NCI-H2107 treated with DMSO at 0.1 percent for 48 hours (cell line): ENCODE measurements at regions not wholly inside any gene's neighbourhood (a gene's known extent, or its start where the extent isn't known, plus 50 kb on each side); places are given as distances from the start of the nearest gene placed in this dataset.
"Not testable (repeated sequence)": the region's sequence is repeated elsewhere in the genome, so short reads cannot be mapped to it uniquely, and the experiment has no call there.

Experiments
- DNase-seq: peaks from one replicate; lab custom pipeline; 2025; ENCODE audit not compliant: unreplicated experiment; lab: John Stamatoyannopoulos, UW

DNA sequence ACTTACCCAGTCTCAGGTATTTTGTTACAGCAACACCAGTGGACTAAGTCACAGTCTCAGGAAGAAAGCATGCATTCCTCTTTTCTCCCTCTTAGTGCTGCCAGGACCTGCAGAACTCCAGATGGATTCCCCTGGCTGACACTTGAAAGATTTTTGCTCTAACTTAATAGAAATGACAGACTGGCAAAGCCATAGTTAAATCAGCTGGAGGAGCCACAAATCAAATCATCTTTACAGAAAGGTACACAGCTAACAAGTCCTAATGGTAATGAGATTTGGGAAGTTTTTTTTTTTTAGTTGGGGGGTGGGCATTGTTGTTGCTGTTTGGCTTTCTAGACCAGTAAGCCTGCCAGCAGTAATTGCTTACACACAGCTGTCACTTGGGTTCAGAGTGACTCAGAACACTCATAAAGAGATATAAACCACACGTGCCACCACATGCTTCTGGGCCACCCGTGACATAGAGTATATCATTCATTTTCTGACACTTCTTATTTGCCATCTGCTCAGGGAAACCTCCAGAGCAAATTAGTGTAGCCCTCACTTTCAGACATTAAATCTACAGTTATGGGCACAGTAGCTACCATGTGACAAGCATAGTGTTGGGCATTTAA lies 72.4 kb downstream of the FH start:
- no peak for DNase-seq

GRCh38 chr1:241444836-241445235 lies 74.7 kb downstream of the FH start:
- DNase-seq, result no peak

DNA sequence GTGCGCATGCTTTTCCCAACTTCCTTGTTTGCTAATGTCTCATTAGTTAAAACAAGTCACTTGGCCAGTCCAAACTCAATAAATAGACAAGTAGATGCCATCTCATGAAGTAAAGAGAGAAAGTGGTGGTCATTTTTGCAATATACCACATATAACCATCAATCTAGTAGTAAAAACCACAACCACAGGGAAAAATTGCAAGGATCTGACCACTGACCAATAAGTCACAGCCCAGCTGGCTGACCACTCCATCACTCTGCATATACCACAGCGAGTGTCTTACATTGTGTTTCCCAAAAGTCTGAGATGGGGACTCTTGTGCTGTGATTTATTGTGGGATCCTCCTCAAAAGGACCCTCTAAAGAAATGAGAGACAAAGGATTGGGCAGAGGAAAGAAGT lies 76.0 kb downstream of the FH start:
- DNase-seq, result no peak

GRCh38 chr1:241442686-241443085 lies 76.9 kb downstream of the FH start:
- no peak for DNase-seq

DNA sequence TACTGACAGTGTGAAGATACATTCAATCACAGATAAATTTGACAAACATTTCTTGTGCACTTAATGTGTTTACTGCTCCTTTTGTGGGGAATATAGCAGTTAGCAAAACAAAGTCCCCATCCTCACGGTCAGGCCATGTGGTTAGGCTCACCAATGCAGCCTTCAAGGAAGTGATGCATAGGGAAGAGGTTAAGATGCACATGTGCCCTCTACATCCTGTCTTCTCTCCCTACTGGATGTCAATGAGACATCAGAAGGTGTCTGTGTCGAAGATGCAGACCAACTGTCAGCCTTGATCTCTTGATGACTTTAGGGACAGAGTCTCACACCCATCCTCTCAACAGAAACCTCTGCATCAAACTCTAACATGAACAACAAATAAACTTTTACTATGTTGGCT lies 78.7 kb downstream of the FH start:
- DNase-seq, result no peak

DNA sequence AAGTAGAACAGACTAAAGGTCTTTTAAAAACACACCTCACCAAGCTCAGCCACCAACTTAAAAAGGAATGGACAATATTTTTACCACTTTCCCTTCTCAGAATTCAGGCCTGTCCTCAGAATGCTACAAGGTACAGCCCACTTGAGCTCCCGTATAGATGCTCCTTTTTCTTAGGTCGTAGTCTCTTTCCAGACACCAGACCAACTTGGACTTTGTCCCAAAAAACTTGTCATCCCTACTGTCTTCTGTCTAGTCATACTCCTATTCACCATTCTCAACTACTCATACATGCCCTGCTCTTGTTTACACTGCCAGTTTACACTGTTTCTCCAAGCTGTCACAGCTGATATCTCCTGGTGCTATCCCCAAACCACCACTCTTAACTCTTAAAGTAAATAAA lies 80.9 kb downstream of the FH start:
- DNase-seq, result not testable (repeated sequence)

- no peak for DNase-seq
Observed at GRCh38 chr1:241432241-241432640, 75.2 kb upstream of the RGS7 start.

- DNase-seq, result not testable (repeated sequence)
Observed at GRCh38 chr1:241425091-241425490, 68.1 kb upstream of the RGS7 start.

GRCh38 chr1:241424480-241424971 lies 67.5 kb upstream of the RGS7 start:
- no peak for DNase-seq

- DNase-seq, result peak; percentile 46
Observed at GRCh38 chr1:241423541-241424479, 66.8 kb upstream of the RGS7 start.

DNA sequence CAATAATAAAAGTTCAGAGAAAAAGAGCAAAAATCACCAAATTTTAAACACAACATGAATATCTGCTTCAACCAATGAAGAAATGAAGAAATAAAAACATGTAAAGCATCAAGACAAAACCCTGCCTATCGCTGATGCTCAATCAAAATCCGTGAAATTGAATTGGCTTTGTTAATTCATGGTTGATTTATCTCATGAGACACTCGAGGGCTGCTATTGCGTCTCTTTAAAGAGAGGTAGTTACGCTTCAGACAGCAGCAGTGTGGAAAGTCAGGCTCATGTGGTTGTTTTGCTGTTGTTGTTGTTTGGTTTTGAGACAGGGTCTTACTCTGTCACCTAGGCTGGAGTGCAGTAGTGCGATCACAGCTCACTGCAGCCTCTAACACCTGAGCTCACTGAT lies 65.5 kb upstream of the RGS7 start:
- no peak for DNase-seq

GRCh38 chr1:241419986-241420385 lies 63.0 kb upstream of the RGS7 start:
- DNase-seq, result no peak

GRCh38 chr1:241417258-241417657 lies 60.3 kb upstream of the RGS7 start:
- no peak for DNase-seq

DNA sequence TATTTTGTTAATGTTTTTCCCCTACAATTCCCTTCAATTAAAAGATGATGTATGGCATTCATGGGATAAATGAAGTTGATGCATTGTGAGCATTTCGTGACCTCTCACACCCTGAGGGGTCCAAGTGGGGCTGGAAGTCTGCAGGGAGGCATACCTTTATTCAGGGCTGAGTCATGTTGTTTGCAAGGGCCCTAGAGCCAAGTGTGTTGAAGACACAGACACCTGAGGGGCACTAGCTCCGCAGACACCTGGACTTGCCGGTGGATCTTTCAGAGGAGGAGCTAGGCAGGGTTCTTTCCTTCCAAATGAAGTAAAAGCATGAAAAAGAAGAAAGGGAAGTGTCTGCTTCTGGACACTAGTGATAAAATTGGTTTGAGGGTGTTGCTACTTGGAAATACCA lies 57.0 kb upstream of the RGS7 start:
- no peak for DNase-seq

DNA sequence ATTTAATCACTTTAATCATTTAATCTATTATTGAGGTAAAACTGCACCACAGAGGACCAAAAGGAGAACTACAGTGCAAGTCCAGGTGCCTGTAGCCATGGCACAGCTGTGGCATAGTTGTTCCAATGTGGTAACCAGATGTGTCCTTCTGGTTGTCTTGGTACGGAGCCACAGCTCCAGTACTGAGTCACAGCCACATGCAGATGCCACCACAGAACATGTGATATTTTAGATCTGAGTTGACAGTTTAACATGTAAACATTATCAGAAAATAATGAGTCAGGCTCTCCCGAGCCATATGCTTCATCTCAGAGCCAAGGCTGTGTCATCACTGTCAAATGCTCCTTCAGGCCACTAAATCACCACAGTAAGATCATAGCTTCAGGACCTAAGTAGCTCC lies 56.4 kb upstream of the RGS7 start:
- no peak for DNase-seq

- no peak for DNase-seq
Observed at GRCh38 chr1:241412646-241413045, 55.6 kb upstream of the RGS7 start.

DNA sequence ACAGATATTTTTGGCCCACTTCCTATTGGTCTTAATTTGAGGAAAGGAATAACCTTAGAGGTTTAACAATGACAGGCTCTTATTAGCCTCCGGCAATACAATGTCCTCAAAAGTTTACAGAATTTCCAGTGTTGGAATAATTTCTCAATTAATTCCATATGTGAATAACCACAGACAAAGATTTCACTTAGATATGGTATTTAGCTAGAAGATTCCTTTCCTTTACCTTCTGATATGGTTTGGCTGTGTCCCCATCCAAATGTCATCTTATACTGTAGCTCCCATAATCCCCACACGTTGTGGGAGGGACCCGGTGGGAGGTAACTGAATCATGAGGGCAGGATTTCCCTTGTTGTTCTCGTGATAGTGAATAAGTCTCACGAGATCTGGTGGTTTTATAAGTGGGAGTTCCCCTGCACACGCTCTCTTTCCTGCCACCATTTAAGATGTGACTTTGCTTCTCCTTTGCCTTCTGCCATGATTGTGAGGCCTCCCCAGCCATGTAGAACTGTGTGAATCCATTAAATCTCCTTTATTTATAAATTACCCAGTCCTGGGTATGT lies 54.9 kb upstream of the RGS7 start:
- no peak for DNase-seq

- no peak for DNase-seq
Observed at GRCh38 chr1:241411056-241411775, 54.2 kb upstream of the RGS7 start.

DNA sequence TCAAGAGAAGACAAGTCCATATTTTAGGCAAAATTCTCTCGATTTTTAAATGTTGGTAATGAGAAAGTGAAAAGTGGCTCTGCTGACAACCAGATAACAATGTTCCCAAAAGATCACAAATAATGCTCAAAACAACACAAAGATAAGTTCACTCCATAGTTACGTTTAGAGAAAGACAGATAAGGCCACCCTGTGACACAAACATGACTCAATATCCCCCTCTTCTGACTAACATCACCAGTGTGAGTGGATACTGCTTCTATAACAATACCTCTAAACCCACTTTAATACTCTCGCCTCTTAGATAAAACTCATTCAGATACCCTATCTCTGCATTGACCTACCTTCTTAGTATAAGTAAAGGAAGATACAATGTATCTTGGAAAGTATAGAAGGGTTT lies 51.2 kb upstream of the RGS7 start:
- DNase-seq, result peak; percentile 24
